ENCODE measurements at regions not wholly inside any gene's neighbourhood (a gene's known extent, or its start where the extent isn't known, plus 50 kb on each side); places are given as distances from the start of the nearest gene placed in this dataset.
"Not testable (repeated sequence)": the region's sequence is repeated elsewhere in the genome, so short reads cannot be mapped to it uniquely, and the experiment has no call there.

GRCh38 chr5:51172903-51173626, 210.2 kb upstream of the ISL1 start:
- no peak for DNase-seq

- no peak for DNase-seq
Measured at GRCh38 chr5:51181208-51181894, 201.9 kb upstream of the ISL1 start.

GRCh38 chr5:51185850-51186329, 197.4 kb upstream of the ISL1 start:
- no peak for DNase-seq

GRCh38 chr5:51188001-51188591, 195.2 kb upstream of the ISL1 start:
- no peak for DNase-seq

GRCh38 chr5:51194671-51195070, 188.6 kb upstream of the ISL1 start:
- DNase-seq: no peak

- no peak for DNase-seq
Measured at GRCh38 chr5:51201024-51201423, 182.2 kb upstream of the ISL1 start.

- no peak for DNase-seq
Measured at GRCh38 chr5:51201708-51202107, 181.5 kb upstream of the ISL1 start.

GRCh38 chr5:51202161-51202560, 181.1 kb upstream of the ISL1 start:
- DNase-seq: no peak

- DNase-seq: no peak
Measured at GRCh38 chr5:51203598-51203997, 179.7 kb upstream of the ISL1 start.

- no peak for DNase-seq
Measured at GRCh38 chr5:51208296-51208695, 175.0 kb upstream of the ISL1 start.

GRCh38 chr5:51214746-51215145, 168.5 kb upstream of the ISL1 start:
- DNase-seq: no peak

GRCh38 chr5:51225789-51226742, 157.2 kb upstream of the ISL1 start:
- DNase-seq: no peak

GRCh38 chr5:51227963-51228470, 155.2 kb upstream of the ISL1 start:
- no peak for DNase-seq

- no peak for DNase-seq
Measured at GRCh38 chr5:51230336-51230735, 152.9 kb upstream of the ISL1 start.

GRCh38 chr5:51242456-51242855, 140.8 kb upstream of the ISL1 start:
- DNase-seq: no peak

- DNase-seq: not testable (repeated sequence)
Measured at GRCh38 chr5:51250957-51251356, 132.3 kb upstream of the ISL1 start.

GRCh38 chr5:51271261-51271660, 112.0 kb upstream of the ISL1 start:
- no peak for DNase-seq

GRCh38 chr5:51273021-51273420, 110.2 kb upstream of the ISL1 start:
- no peak for DNase-seq

- no peak for DNase-seq
Measured at GRCh38 chr5:51273871-51274270, 109.4 kb upstream of the ISL1 start.

- DNase-seq: no peak
Measured at GRCh38 chr5:51275428-51275827, 107.8 kb upstream of the ISL1 start.

GRCh38 chr5:51276250-51276649, 107.0 kb upstream of the ISL1 start:
- no peak for DNase-seq

GRCh38 chr5:51278539-51278938, 104.7 kb upstream of the ISL1 start:
- no peak for DNase-seq
